ENCODE measurements at regions not wholly inside any gene's neighbourhood (a gene's known extent, or its start where the extent isn't known, plus 50 kb on each side); places are given as distances from the start of the nearest gene placed in this dataset.

- no peaks in the 10 kb centered on the region for H3K79me2 ChIP-seq (ENCODE audit: insufficient read depth, low read length)
- no peaks in the 10 kb centered on the region for H3K9me3 ChIP-seq (ENCODE audit: control insufficient read depth in 1 of 2, insufficient read depth in 1 of 2, low read depth in 1 of 2, low read length in 2 of 2)
- TF ChIP-seq YY1 (IDR thresholded peaks at IDR 0.05; ENCODE audit: extremely low read depth, insufficient replicate concordance, low read depth, low read length) (no peak), SP1 (IDR thresholded peaks at IDR 0.05; ENCODE audit: low read depth) (no peak), EGR1 (IDR thresholded peaks at IDR 0.05; ENCODE audit: low read depth) (no peak), EZH2 (IDR thresholded peaks at IDR 0.05) (no peak), REST (IDR thresholded peaks at IDR 0.05; ENCODE audit: low read depth) (no peak)
- H3K9me2 ChIP-seq (ENCODE audit: insufficient read depth) = no peaks in the 10 kb centered on the region
- no peak for ATAC-seq
- no TSS peak for BruUV-seq (replicated peaks)
- no peak for DNase-seq (ENCODE audit: low read depth, low spot score)
- H2AFZ ChIP-seq (ENCODE audit: low read depth, low read length, poor library complexity, severe bottlenecking) = no peak overlapping the region
- H3K4me1 ChIP-seq (ENCODE audit: control insufficient read depth in 1 of 2, insufficient read depth in 2 of 2, low read length in 2 of 2) = no peaks in the 10 kb centered on the region
- intact Hi-C loops (cut with micrococcal nuclease) = no loop called here
- no peak overlapping the region for H3K4me2 ChIP-seq (ENCODE audit: low read length)
- ChIA-PET POLR2A (no interaction called here), CTCF (interaction anchor here (0.9 kb wide), 1 partner anchor 61 kb away, joined by 3 read pairs; no protein-coding TSS in a partner anchor), RAD21 (ENCODE audit: low non-redundant PET in 1 of 2, low total read pairs in 2 of 2, uncharacterized antibody in 2 of 2, unreplicated experiment in 2 of 2) (no interaction called here)
- no peak overlapping the region for H3K4me3 ChIP-seq (replicated peaks in 1 of 2; ENCODE audit: low read depth in 1 of 2, low read length in 2 of 2)
- H3K27ac ChIP-seq (ENCODE audit: low read depth, low read length) = no peak overlapping the region
- no peaks in the 10 kb centered on the region for H4K20me1 ChIP-seq (ENCODE audit: insufficient read depth)
- H3K36me3 ChIP-seq (ENCODE audit: control insufficient read depth in 1 of 2, insufficient read depth in 2 of 2, low read length in 2 of 2) = no peaks in the 10 kb centered on the region
- H3K27me3 ChIP-seq (ENCODE audit: insufficient read depth, low read length) = peaks cover 82% of the 10 kb centered on the region
- no peak overlapping the region for H3K9ac ChIP-seq (ENCODE audit: low read length)
Observed at GRCh38 chr17:74059479-74060240, 143.8 kb upstream of the RPL38 start.

GRCh38 chr17:74061758-74062157 lies 141.7 kb upstream of the RPL38 start:
- no peaks in the 10 kb centered on the region for H4K20me1 ChIP-seq (ENCODE audit: insufficient read depth)
- ATAC-seq (no peak), DNase-seq (ENCODE audit: low read depth, low spot score) (no peak)
- H3K4me2 ChIP-seq (ENCODE audit: low read length) = no peak overlapping the region
- no peaks in the 10 kb centered on the region for H3K4me1 ChIP-seq (ENCODE audit: control insufficient read depth in 1 of 2, insufficient read depth in 2 of 2, low read length in 2 of 2)
- H3K4me3 ChIP-seq (replicated peaks in 1 of 2; ENCODE audit: low read depth in 1 of 2, low read length in 2 of 2) = no peak overlapping the region
- H3K79me2 ChIP-seq (ENCODE audit: insufficient read depth, low read length) = no peaks in the 10 kb centered on the region
- H2AFZ ChIP-seq (ENCODE audit: low read depth, low read length, poor library complexity, severe bottlenecking) = no peak overlapping the region
- H3K36me3 ChIP-seq (ENCODE audit: control insufficient read depth in 1 of 2, insufficient read depth in 2 of 2, low read length in 2 of 2) = no peaks in the 10 kb centered on the region
- no peaks in the 10 kb centered on the region for H3K9me3 ChIP-seq (ENCODE audit: control insufficient read depth in 1 of 2, insufficient read depth in 1 of 2, low read depth in 1 of 2, low read length in 2 of 2)
- no TSS peak for BruUV-seq (replicated peaks)
- no peak overlapping the region for H3K27ac ChIP-seq (ENCODE audit: low read depth, low read length)
- ChIA-PET CTCF (no interaction called here), RAD21 (ENCODE audit: low non-redundant PET in 1 of 2, low total read pairs in 2 of 2, uncharacterized antibody in 2 of 2, unreplicated experiment in 2 of 2) (no interaction called here), POLR2A (no interaction called here)
- peaks cover 66% of the 10 kb centered on the region for H3K27me3 ChIP-seq (ENCODE audit: insufficient read depth, low read length)
- H3K9me2 ChIP-seq (ENCODE audit: insufficient read depth) = no peaks in the 10 kb centered on the region
- no peak overlapping the region for H3K9ac ChIP-seq (ENCODE audit: low read length)
- intact Hi-C loops (cut with micrococcal nuclease) = no loop called here
- TF ChIP-seq POLR2A (IDR thresholded peaks at IDR 0.05; ENCODE audit: borderline replicate concordance, extremely low read depth, insufficient read depth, insufficient read length) = no peak
- no peak for TF ChIP-seq ZFX (IDR thresholded peaks at IDR 0.05)
- no peak for TF ChIP-seq EZH2 (IDR thresholded peaks at IDR 0.05)
- TF ChIP-seq EGR1 (IDR thresholded peaks at IDR 0.05; ENCODE audit: low read depth) = no peak
- TF ChIP-seq SP1 (IDR thresholded peaks at IDR 0.05; ENCODE audit: low read depth) = no peak
- TF ChIP-seq ATF3 (IDR thresholded peaks at IDR 0.05) = no peak
- no peak for TF ChIP-seq JUND (IDR thresholded peaks at IDR 0.05)
- TF ChIP-seq REST (IDR thresholded peaks at IDR 0.05; ENCODE audit: low read depth) = no peak

Measured in HCT116 (cell line).